IMR-90 (cell line): ENCODE measurements at regions not wholly inside any gene's neighbourhood (a gene's known extent, or its start where the extent isn't known, plus 50 kb on each side); places are given as distances from the start of the nearest gene placed in this dataset.

ENCODE experiments used
- ATAC-seq: fragments of 200-7000 bp; cut with Tn5 transposase; 2 replicates; pipeline ENCODE4 v1.9.1; 2020; ENCODE audit warnings: low read depth, mild to moderate bottlenecking, moderate library complexity
- BruUV-seq: library from RNA; stranded (reverse); fragments of 400-500 nt; replicated peaks from 2 replicates; lab custom pipeline; 2021; lab: Mats Ljungman, UMichigan
- CTCF ChIA-PET: fragments of 300-600 bp; formaldehyde crosslinking; extraction: SDS; loops from one replicate; lab custom pipeline; 2021; ENCODE audit warnings: antibody characterized with exemption; lab: Yijun Ruan, JAX
- POLR2A ChIA-PET: fragments of 300-600 bp; sonication (Branson Sonifier 250); formaldehyde crosslinking; loops from one replicate; lab custom pipeline; 2022; ENCODE audit warnings: antibody characterized with exemption; ENCODE audit not compliant: unreplicated experiment; lab: Charles Lee
- DNase-seq: peaks from one replicate; pipeline ENCODE4 v3.0.0; 2013
- H2AFZ ChIP-seq: replicated peaks from 2 replicates; pipeline ENCODE3; 2013; ENCODE audit warnings: low read length, mild to moderate bottlenecking; ENCODE audit not compliant: poor library complexity
- H2AK5ac ChIP-seq: 2 replicates; pipeline ENCODE4 v1.6.1; 2013; ENCODE audit warnings: low read depth, low read length, inconsistent platforms
- H2AK9ac ChIP-seq: replicated peaks from 2 replicates; pipeline ENCODE3; 2013; ENCODE audit warnings: mild to moderate bottlenecking, low read depth, low read length, moderate library complexity; ENCODE audit not compliant: poor library complexity
- H2BK120ac ChIP-seq: 2 replicates; pipeline ENCODE4 v1.6.1; 2013; ENCODE audit warnings: low read depth, low read length, inconsistent platforms
- H2BK15ac ChIP-seq: 3 replicates; pipeline ENCODE4 v1.6.1; 2013; ENCODE audit warnings: low read depth, low read length, inconsistent platforms
- H2BK20ac ChIP-seq: 2 replicates; pipeline ENCODE4 v1.6.1; 2013; ENCODE audit warnings: low read depth, mild to moderate bottlenecking, inconsistent platforms, low read length, moderate library complexity
- H2BK5ac ChIP-seq: 2 replicates; pipeline ENCODE4 v1.6.1; 2013; ENCODE audit warnings: mild to moderate bottlenecking, low read depth, low read length, inconsistent platforms; ENCODE audit not compliant: poor library complexity, severe bottlenecking
- H3K14ac ChIP-seq: replicated peaks from 2 replicates; pipeline ENCODE4 v1.6.1; 2013; ENCODE audit warnings: low read depth, low read length, inconsistent platforms
- H3K18ac ChIP-seq: 2 replicates; pipeline ENCODE4 v1.6.1; 2013; ENCODE audit warnings: low read depth, low read length, control low read depth
- H3K23ac ChIP-seq: 2 replicates; pipeline ENCODE4 v1.6.1; 2013; ENCODE audit warnings: low read depth, low read length, inconsistent platforms
- H3K27ac ChIP-seq: 2 replicates; pipeline ENCODE4 v1.5.1; 2013; ENCODE audit warnings: mild to moderate bottlenecking, control low read depth, low read length; ENCODE audit not compliant: insufficient read depth
- H3K27me3 ChIP-seq: 2 replicates; pipeline ENCODE4 v1.6.1; 2013; ENCODE audit warnings: low read length; ENCODE audit not compliant: control insufficient read depth, insufficient read depth
- H3K36me3 ChIP-seq: 2 replicates; pipeline ENCODE4 v1.6.1; 2013; ENCODE audit warnings: low read length, mixed read lengths; ENCODE audit not compliant: control insufficient read depth, insufficient read depth
- H3K4ac ChIP-seq: 2 replicates; pipeline ENCODE4 v1.6.1; 2013; ENCODE audit warnings: low read depth, low read length, inconsistent platforms
- H3K4me1 ChIP-seq: 2 replicates; pipeline ENCODE4 v1.6.1; 2013; ENCODE audit warnings: low read length, mixed read lengths; ENCODE audit not compliant: control insufficient read depth, insufficient read depth
- H3K4me2 ChIP-seq: 2 replicates; pipeline ENCODE4 v1.6.1; 2013; ENCODE audit warnings: low read depth, mild to moderate bottlenecking, control low read depth, low read length, moderate library complexity
- H3K4me3 ChIP-seq: 2 replicates; pipeline ENCODE4 v1.5.1; 2013; ENCODE audit warnings: low read depth, mild to moderate bottlenecking, control low read depth, low read length, moderate library complexity; ENCODE audit not compliant: insufficient read depth
- H3K56ac ChIP-seq: 2 replicates; pipeline ENCODE4 v1.6.1; 2013; ENCODE audit warnings: low read length, inconsistent platforms; ENCODE audit not compliant: insufficient read depth; ENCODE audit errors: extremely low read depth
- H3K79me1 ChIP-seq, 2 experiments: 2 replicates each; pipeline ENCODE4 v1.6.1; 2013; ENCODE audit warnings: low read length in 2 of 2, inconsistent platforms in 1 of 2, low read depth in 1 of 2
- H3K9ac ChIP-seq: 2 replicates; pipeline ENCODE4 v1.6.1; 2013; ENCODE audit warnings: low read depth, low read length, control low read depth
- H3K9me1 ChIP-seq: 2 replicates; pipeline ENCODE4 v1.6.1; 2013; ENCODE audit warnings: low read length, inconsistent platforms; ENCODE audit not compliant: insufficient read depth
- H3K9me3 ChIP-seq: 2 replicates; pipeline ENCODE4 v1.6.1; 2013; ENCODE audit warnings: low read length; ENCODE audit not compliant: control insufficient read depth, insufficient read depth
- H4K20me1 ChIP-seq: 2 replicates; pipeline ENCODE4 v1.6.1; 2013; ENCODE audit warnings: low read length, inconsistent platforms; ENCODE audit not compliant: insufficient read depth
- H4K5ac ChIP-seq: 2 replicates; pipeline ENCODE4 v1.6.1; 2013; ENCODE audit warnings: mild to moderate bottlenecking, low read depth, low read length, control low read depth
- H4K8ac ChIP-seq, 2 experiments: 2 replicates each; pipeline ENCODE4 v1.6.1; 2013; ENCODE audit warnings: low read depth in 2 of 2, low read length in 2 of 2, control low read depth in 1 of 2, inconsistent platforms in 1 of 2
- H4K91ac ChIP-seq: 2 replicates; pipeline ENCODE4 v1.6.1; 2013; ENCODE audit warnings: low read depth, low read length, inconsistent platforms; ENCODE audit not compliant: insufficient read depth
- MAFK ChIP-seq: IDR thresholded peaks from 2 replicates; pipeline ENCODE4 v1.6.1; 2012; ENCODE audit warnings: low read depth, low read length, improper control_type of control experiment
- WGBS, 2 experiments: methylation state at CpG; one replicate each; pipeline versions ENCODE4 v1.1.5 to v1.1.7; 2013; ENCODE audit warnings: missing lambda C conversion rate in 2 of 2; ENCODE audit not compliant: insufficient read length in 1 of 2; ENCODE audit errors: extremely low coverage in 2 of 2; 5-methylcytosine and 5-hydroxymethylcytosine counted together
- dilution Hi-C: fragments of 300-500 bp; cut with HindIII; formaldehyde crosslinking; loops from one replicate; pipeline ENCODE4 v1.14.3; 2018; ENCODE audit warnings: low sequenced_read_pairs; ENCODE audit not compliant: unreplicated experiment
- in situ Hi-C: fragments of 300-500 bp; cut with MboI; formaldehyde crosslinking; loops from 3 replicates; pipeline ENCODE4 v1.14.3; 2019; ENCODE audit warnings: low sequenced_read_pairs, inconsistent platforms, mixed read lengths
- intact Hi-C: fragments of 100-400 bp; cut with micrococcal nuclease; formaldehyde crosslinking; loops from 2 replicates; pipeline ENCODE4 v1.10.0; 2022

GRCh38 chr1:22234476-22235030 is 91.7 kb upstream of the WNT4 start:
- no peak overlapping the region for H3K14ac ChIP-seq
- H3K79me1 ChIP-seq = no peaks in the 10 kb centered on the region
- no peak overlapping the region for H3K27ac ChIP-seq
- no peak overlapping the region for H3K4ac ChIP-seq
- no peak overlapping the region for H4K5ac ChIP-seq
- no peak overlapping the region for H4K91ac ChIP-seq
- ATAC-seq (no peak), DNase-seq (no peak)
- H3K9ac ChIP-seq = no peak overlapping the region
- H4K8ac ChIP-seq = no peak overlapping the region
- H3K9me3 ChIP-seq = no peaks in the 10 kb centered on the region
- peaks cover 55% of the 10 kb centered on the region for H3K27me3 ChIP-seq
- no peak overlapping the region for H3K4me2 ChIP-seq
- H2AFZ ChIP-seq = no peak overlapping the region
- no peak overlapping the region for H3K18ac ChIP-seq
- H3K56ac ChIP-seq = no peak overlapping the region
- ChIA-PET CTCF (no interaction called here), POLR2A (no interaction called here)
- H3K23ac ChIP-seq = no peak overlapping the region
- no peak overlapping the region for H2BK20ac ChIP-seq
- BruUV-seq = no TSS peak
- no CpG with 5 or more reads among the region's 4 CpGs for WGBS, 2 experiments
- in situ Hi-C loops = no loop called here
- H2BK120ac ChIP-seq = no peak overlapping the region
- H3K4me3 ChIP-seq = no peak overlapping the region
- H2BK15ac ChIP-seq = no peak overlapping the region
- no peak for TF ChIP-seq MAFK
- no peaks in the 10 kb centered on the region for H3K36me3 ChIP-seq
- H3K9me1 ChIP-seq = no peaks in the 10 kb centered on the region
- H2AK9ac ChIP-seq = no peak overlapping the region
- H4K20me1 ChIP-seq = no peaks in the 10 kb centered on the region; the same call in 1 of the 2 replicates
- H2BK5ac ChIP-seq = no peak overlapping the region
- dilution Hi-C loops = no loop called here
- H3K4me1 ChIP-seq = no peaks in the 10 kb centered on the region
- H2AK5ac ChIP-seq = no peak overlapping the region
- intact Hi-C loops = no loop called here
